ENCODE measurements at regions not wholly inside any gene's neighbourhood (a gene's known extent, or its start where the extent isn't known, plus 50 kb on each side); places are given as distances from the start of the nearest gene placed in this dataset.

DNA sequence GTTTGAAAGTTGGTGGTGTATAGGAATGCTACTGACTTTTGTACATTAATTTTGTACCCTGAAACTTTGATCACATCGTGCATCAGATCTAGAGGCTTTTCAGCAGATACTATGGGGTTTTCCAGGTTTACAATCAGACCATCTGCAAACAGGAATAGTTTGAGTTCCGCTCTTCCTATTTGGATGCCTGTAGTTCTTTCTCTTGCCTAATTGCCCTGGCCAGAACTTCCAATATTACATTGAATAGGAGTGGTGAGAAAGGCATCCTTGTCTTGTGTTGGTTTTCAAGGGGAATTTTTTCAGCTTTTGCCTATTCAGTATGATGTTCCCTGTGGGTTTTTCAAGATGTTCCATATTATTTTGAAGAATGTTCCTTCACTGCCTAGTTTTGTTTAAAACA lies 633.5 kb downstream of the KCNJ3 start:
- TF ChIP-seq NFRKB (IDR thresholded peaks at IDR 0.05) (no peak), TARDBP (IDR thresholded peaks at IDR 0.05) (no peak), BHLHE40 (IDR thresholded peaks at IDR 0.05; ENCODE audit: borderline replicate concordance) (no peak), PKNOX1 (IDR thresholded peaks at IDR 0.05) (no peak), HDGF (IDR thresholded peaks at IDR 0.05; ENCODE audit: borderline replicate concordance) (no peak)
